NCI-H2029 (cell line): ENCODE measurements at regions not wholly inside any gene's neighbourhood (a gene's known extent, or its start where the extent isn't known, plus 50 kb on each side); places are given as distances from the start of the nearest gene placed in this dataset.
A peak's percentile ranks its signal among the peaks of the same experiment; 100 is the strongest.

Experiments
- DNase-seq: peaks from one replicate; lab custom pipeline; 2025; lab: John Stamatoyannopoulos, UW

GRCh38 chr7:18364396-18364795, 131.2 kb upstream of the HDAC9 start:
- no peak for DNase-seq

GRCh38 chr7:18366394-18366793, 129.2 kb upstream of the HDAC9 start:
- DNase-seq: no peak

- DNase-seq: no peak
These were observed 126.5 kb upstream of the HDAC9 start for GRCh38 chr7:18369011-18369410.

- no peak for DNase-seq
These were observed 124.9 kb upstream of the HDAC9 start for GRCh38 chr7:18370633-18371032.

- DNase-seq: no peak
These were observed 116.5 kb upstream of the HDAC9 start for GRCh38 chr7:18378989-18379605.

- DNase-seq: peak; percentile 28
These were observed 110.9 kb upstream of the HDAC9 start for GRCh38 chr7:18384491-18385143.

GRCh38 chr7:18386607-18387006, 108.9 kb upstream of the HDAC9 start:
- DNase-seq: no peak

GRCh38 chr7:18387191-18387735, 108.3 kb upstream of the HDAC9 start:
- DNase-seq: no peak

GRCh38 chr7:18390535-18390907, 105.0 kb upstream of the HDAC9 start:
- no peak for DNase-seq

- peak; percentile 17 for DNase-seq
These were observed 102.0 kb upstream of the HDAC9 start for GRCh38 chr7:18393465-18394118.

- DNase-seq: no peak
These were observed 99.7 kb upstream of the HDAC9 start for GRCh38 chr7:18395868-18396267.

- DNase-seq: no peak
These were observed 98.6 kb upstream of the HDAC9 start for GRCh38 chr7:18396953-18397352.

- no peak for DNase-seq
These were observed 95.9 kb upstream of the HDAC9 start for GRCh38 chr7:18399436-18400235.

GRCh38 chr7:18400275-18400674, 95.3 kb upstream of the HDAC9 start:
- DNase-seq: no peak

GRCh38 chr7:18400726-18401125, 94.8 kb upstream of the HDAC9 start:
- no peak for DNase-seq

- DNase-seq: no peak
These were observed 93.8 kb upstream of the HDAC9 start for GRCh38 chr7:18401757-18402156.

- no peak for DNase-seq
These were observed 92.9 kb upstream of the HDAC9 start for GRCh38 chr7:18402488-18403183.

- DNase-seq: no peak
These were observed 89.8 kb upstream of the HDAC9 start for GRCh38 chr7:18405726-18406125.

- no peak for DNase-seq
These were observed 88.2 kb upstream of the HDAC9 start for GRCh38 chr7:18407385-18407784.

GRCh38 chr7:18408461-18408860, 87.1 kb upstream of the HDAC9 start:
- DNase-seq: no peak

- DNase-seq: no peak
These were observed 86.7 kb upstream of the HDAC9 start for GRCh38 chr7:18408868-18409267.

- no peak for DNase-seq
These were observed 82.1 kb upstream of the HDAC9 start for GRCh38 chr7:18413447-18413846.
